BE2C (cell line): ENCODE measurements at regions not wholly inside any gene's neighbourhood (a gene's known extent, or its start where the extent isn't known, plus 50 kb on each side); places are given as distances from the start of the nearest gene placed in this dataset.

ENCODE experiments used
- DNase-seq: peaks from one replicate; pipeline ENCODE4 v3.0.0-alpha.2; 2020
- H3K27me3 ChIP-seq: fragments of 250-450 bp; sonication (Bioruptor Pico); 2 replicates; pipeline ENCODE4 v1.5.1; 2020; ENCODE audit warnings: mild to moderate bottlenecking
- H3K36me3 ChIP-seq: fragments of 250-450 bp; sonication (Bioruptor Pico); 2 replicates; pipeline ENCODE4 v1.5.1; 2020; ENCODE audit warnings: mild to moderate bottlenecking
- H3K4me1 ChIP-seq: fragments of 250-450 bp; sonication (Bioruptor Pico); 2 replicates; pipeline ENCODE4 v1.5.1; 2020
- H3K4me3 ChIP-seq: 2 replicates; pipeline ENCODE4 v1.5.1; 2011; ENCODE audit warnings: low read depth, low read length
- H3K9me3 ChIP-seq: fragments of 250-450 bp; sonication (Bioruptor Pico); 2 replicates; pipeline ENCODE4 v1.5.1; 2020
- CTCF ChIP-seq: IDR thresholded peaks from 2 replicates; pipeline ENCODE4 v1.5.1; 2012; ENCODE audit warnings: mild to moderate bottlenecking, low read depth, low read length

GRCh38 chr12:98351784-98352183, 163.6 kb upstream of the TMPO start:
- Histone ChIP-seq H3K9me3 (no peaks in the 10 kb centered on the region), H3K4me1 (no peaks in the 10 kb centered on the region), H3K27me3 (no peaks in the 10 kb centered on the region), H3K36me3 (no peaks in the 10 kb centered on the region), H3K4me3 (no peak overlapping the region)
- DNase-seq = no peak
- no peak for TF ChIP-seq CTCF

GRCh38 chr12:98352218-98352811, 163.1 kb upstream of the TMPO start:
- H3K9me3 ChIP-seq = no peaks in the 10 kb centered on the region
- DNase-seq = no peak
- H3K4me3 ChIP-seq = no peak overlapping the region
- H3K4me1 ChIP-seq = no peaks in the 10 kb centered on the region
- no peaks in the 10 kb centered on the region for H3K27me3 ChIP-seq
- H3K36me3 ChIP-seq = no peaks in the 10 kb centered on the region
- no peak for TF ChIP-seq CTCF

- H3K36me3 ChIP-seq = no peaks in the 10 kb centered on the region
- H3K9me3 ChIP-seq = no peaks in the 10 kb centered on the region
- no peak for DNase-seq
- TF ChIP-seq CTCF = no peak
- no peaks in the 10 kb centered on the region for H3K27me3 ChIP-seq
- no peaks in the 10 kb centered on the region for H3K4me1 ChIP-seq
- H3K4me3 ChIP-seq = no peak overlapping the region
These were observed 162.6 kb upstream of the TMPO start for GRCh38 chr12:98352835-98353234.

DNA sequence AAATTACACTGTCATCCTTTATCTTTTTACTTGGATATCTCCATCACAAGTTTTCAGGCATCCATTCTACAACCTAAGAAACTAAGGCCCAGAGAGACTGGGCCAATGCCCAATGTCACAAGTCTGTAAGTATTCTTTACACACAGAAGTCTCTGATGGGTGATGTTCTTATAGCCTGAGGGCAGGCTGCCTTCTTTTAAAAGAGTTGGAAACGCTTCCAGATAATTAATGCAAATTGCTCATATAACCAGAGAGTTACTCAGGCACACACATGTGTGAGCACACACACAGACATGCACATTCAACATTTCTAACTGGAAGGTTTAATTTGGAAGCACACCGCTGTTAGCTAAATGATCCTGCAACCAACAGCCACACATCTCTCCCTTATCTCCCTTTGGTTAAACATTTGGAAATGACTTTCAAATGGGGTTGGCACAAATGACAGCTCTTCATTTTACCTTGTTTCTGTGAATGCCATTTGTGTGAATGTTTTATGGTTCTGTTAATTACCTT, 160.8 kb upstream of the TMPO start:
- H3K4me3 ChIP-seq = no peak overlapping the region
- no peak for DNase-seq
- no peak for TF ChIP-seq CTCF
- no peaks in the 10 kb centered on the region for H3K36me3 ChIP-seq
- no peaks in the 10 kb centered on the region for H3K9me3 ChIP-seq
- no peaks in the 10 kb centered on the region for H3K27me3 ChIP-seq
- H3K4me1 ChIP-seq = no peaks in the 10 kb centered on the region

DNA sequence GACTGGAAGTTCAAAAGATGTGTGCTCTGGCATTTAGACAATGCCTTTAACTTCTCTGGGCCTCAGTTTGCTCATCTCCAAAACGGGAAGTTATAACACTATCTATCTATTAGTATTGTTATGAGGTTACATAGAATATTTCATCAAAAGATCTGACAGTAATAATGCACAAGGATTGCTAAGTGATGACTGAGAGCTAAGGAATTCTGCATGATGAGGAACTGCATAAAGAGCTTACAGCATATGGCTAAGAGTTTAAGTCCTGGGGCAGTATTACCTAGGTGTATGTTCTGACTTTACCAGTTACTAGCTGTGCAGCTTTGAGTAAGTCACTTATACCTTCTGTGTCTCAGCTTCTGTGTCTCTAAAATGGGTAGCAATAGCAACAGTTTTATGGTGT, 160.1 kb upstream of the TMPO start:
- no peak for DNase-seq
- no peaks in the 10 kb centered on the region for H3K27me3 ChIP-seq

More for the DNA sequence above, 160.1 kb upstream of the TMPO start:
- Histone ChIP-seq H3K4me3 (no peak overlapping the region), H3K9me3 (no peaks in the 10 kb centered on the region), H3K4me1 (no peaks in the 10 kb centered on the region), H3K36me3 (no peaks in the 10 kb centered on the region)
- TF ChIP-seq CTCF = no peak
